GM12892 (cell line): ENCODE measurements at regions not wholly inside any gene's neighbourhood (a gene's known extent, or its start where the extent isn't known, plus 50 kb on each side); places are given as distances from the start of the nearest gene placed in this dataset.

ENCODE experiments used
- POLR2A ChIP-seq: IDR thresholded peaks from 2 replicates; pipeline ENCODE4 v1.6.1; 2011; ENCODE audit warnings: low read depth, low read length, control low read depth
- POLR2AphosphoS5 ChIP-seq: IDR thresholded peaks from 2 replicates; pipeline ENCODE4 v1.6.1; 2011; ENCODE audit warnings: low read depth, low read length, control low read depth
- TAF1 ChIP-seq: IDR thresholded peaks from 2 replicates; pipeline ENCODE4 v1.6.1; 2011; ENCODE audit warnings: low read depth, mild to moderate bottlenecking, control low read depth, low read length, borderline replicate concordance

- TF ChIP-seq POLR2A (no peak), POLR2AphosphoS5 (no peak), TAF1 (no peak)
These were observed 345.3 kb upstream of the ADGRL2 start for GRCh38 chr1:81455481-81455880.
